ENCODE measurements at regions not wholly inside any gene's neighbourhood (a gene's known extent, or its start where the extent isn't known, plus 50 kb on each side); places are given as distances from the start of the nearest gene placed in this dataset.

- Histone ChIP-seq H3K9me3 (ENCODE audit: low read depth) (no peaks in the 10 kb centered on the region), H3K27me3 (no peaks in the 10 kb centered on the region), H4K20me1 (ENCODE audit: insufficient read depth, poor library complexity, severe bottlenecking) (no peaks in the 10 kb centered on the region), H3K27ac (no peak overlapping the region), H3K36me3 (replicated peaks; ENCODE audit: insufficient read depth, low read depth) (no peaks in the 10 kb centered on the region), H3K9me2 (replicated peaks; ENCODE audit: insufficient read depth) (no peaks in the 10 kb centered on the region), H2AFZ (no peak overlapping the region), H3K4me3 (no peak overlapping the region), H3K79me2 (no peaks in the 10 kb centered on the region), H3K4me1 (ENCODE audit: insufficient read depth) (peaks cover 9% of the 10 kb centered on the region), H3K4me2 (no peak overlapping the region)
- TF ChIP-seq EZH2phosphoT487 (IDR thresholded peaks at IDR 0.05; ENCODE audit: low read depth, severe bottlenecking, unreplicated experiment) = no peak
- no peak for TF ChIP-seq EZH2 (IDR thresholded peaks at IDR 0.05; ENCODE audit: borderline replicate concordance)
- TF ChIP-seq CTCF (IDR thresholded peaks at IDR 0.05; ENCODE audit: poor library complexity) = no peak
- WGBS (ENCODE audit: low lambda C conversion rate, missing lambda C conversion rate) = 89% methylated on average over 2 of the region's 2 CpGs
- DNase-seq (ENCODE audit: low spot score) = no peak
Measured at GRCh38 chr14:54138354-54139038, 181.9 kb upstream of the BMP4 start.

- Histone ChIP-seq H3K27ac (no peak overlapping the region), H3K36me3 (replicated peaks; ENCODE audit: insufficient read depth, low read depth) (no peaks in the 10 kb centered on the region), H3K9me2 (replicated peaks; ENCODE audit: insufficient read depth) (no peaks in the 10 kb centered on the region), H3K79me2 (no peaks in the 10 kb centered on the region), H3K9me3 (ENCODE audit: low read depth) (no peaks in the 10 kb centered on the region), H3K4me2 (no peak overlapping the region), H2AFZ (no peak overlapping the region), H4K20me1 (ENCODE audit: insufficient read depth, poor library complexity, severe bottlenecking) (no peaks in the 10 kb centered on the region), H3K4me3 (no peak overlapping the region), H3K4me1 (ENCODE audit: insufficient read depth) (peaks cover 4% of the 10 kb centered on the region), H3K27me3 (no peaks in the 10 kb centered on the region)
- TF ChIP-seq CTCF (IDR thresholded peaks at IDR 0.05; ENCODE audit: poor library complexity) (no peak), EZH2 (IDR thresholded peaks at IDR 0.05; ENCODE audit: borderline replicate concordance) (no peak), EZH2phosphoT487 (IDR thresholded peaks at IDR 0.05; ENCODE audit: low read depth, severe bottlenecking, unreplicated experiment) (no peak)
- 90% methylated on average over 1 of the region's 1 CpG for WGBS (ENCODE audit: low lambda C conversion rate, missing lambda C conversion rate)
- no peak for DNase-seq (ENCODE audit: low spot score)
Measured at GRCh38 chr14:54140551-54140950, 183.9 kb upstream of the BMP4 start.

- Histone ChIP-seq H4K20me1 (ENCODE audit: insufficient read depth, poor library complexity, severe bottlenecking) (no peaks in the 10 kb centered on the region), H3K4me3 (no peak overlapping the region), H3K27ac (no peak overlapping the region), H2AFZ (no peak overlapping the region), H3K4me1 (ENCODE audit: insufficient read depth) (no peaks in the 10 kb centered on the region), H3K4me2 (no peak overlapping the region), H3K9me2 (replicated peaks; ENCODE audit: insufficient read depth) (no peaks in the 10 kb centered on the region), H3K27me3 (no peaks in the 10 kb centered on the region), H3K79me2 (no peaks in the 10 kb centered on the region), H3K9me3 (ENCODE audit: low read depth) (no peaks in the 10 kb centered on the region), H3K36me3 (replicated peaks; ENCODE audit: insufficient read depth, low read depth) (no peaks in the 10 kb centered on the region)
- TF ChIP-seq EZH2 (IDR thresholded peaks at IDR 0.05; ENCODE audit: borderline replicate concordance) = no peak
- TF ChIP-seq CTCF (IDR thresholded peaks at IDR 0.05; ENCODE audit: poor library complexity) = no peak
- no peak for TF ChIP-seq EZH2phosphoT487 (IDR thresholded peaks at IDR 0.05; ENCODE audit: low read depth, severe bottlenecking, unreplicated experiment)
- WGBS (ENCODE audit: low lambda C conversion rate, missing lambda C conversion rate) = 91% methylated on average over 2 of the region's 2 CpGs
- no peak for DNase-seq (ENCODE audit: low spot score)
Measured at GRCh38 chr14:54146601-54147000, 190.0 kb upstream of the BMP4 start.

Measured in hepatocyte (in vitro differentiated cells).